ENCODE measurements at regions not wholly inside any gene's neighbourhood (a gene's known extent, or its start where the extent isn't known, plus 50 kb on each side); places are given as distances from the start of the nearest gene placed in this dataset.

GRCh38 chr10:130836344-130836743, 475.2 kb downstream of the TCERG1L start:
- Histone ChIP-seq H3K4me3 (ENCODE audit: low read depth, low read length, poor library complexity, severe bottlenecking) (no peak overlapping the region), H3K36me3 (ENCODE audit: insufficient read depth, low read length, poor library complexity, severe bottlenecking) (no peaks in the 10 kb centered on the region), H3K4me1 (ENCODE audit: insufficient read depth, low read length, poor library complexity, severe bottlenecking) (no peaks in the 10 kb centered on the region), H3K27me3 (replicated peaks; ENCODE audit: insufficient read depth, low read depth, low read length, poor library complexity) (no peaks in the 10 kb centered on the region), H3K9me3 (ENCODE audit: low read depth, low read length, poor library complexity, severe bottlenecking) (no peaks in the 10 kb centered on the region), H3K27ac (ENCODE audit: low read depth, low read length, poor library complexity, severe bottlenecking) (no peak overlapping the region)
- ChIA-PET POLR2A (ENCODE audit: low non-redundant PET) (no interaction called here), CTCF (no interaction called here)
- intact Hi-C loops (cut with micrococcal nuclease; ENCODE audit: unreplicated experiment) = no loop called here
- no TSS peak for BruUV-seq (replicated peaks)
- TF ChIP-seq EZH2 (IDR thresholded peaks at IDR 0.05; ENCODE audit: borderline replicate concordance, low read depth, low read length, poor library complexity, severe bottlenecking) (no peak), CTCF (conservative IDR thresholded peaks at IDR 0.05; ENCODE audit: low read depth, low read length) (no peak)
- no peak for DNase-seq (ENCODE audit: low spot score)

- POLR2A ChIA-PET (ENCODE audit: low non-redundant PET) = no interaction called here
- Histone ChIP-seq H3K27ac (ENCODE audit: low read depth, low read length, poor library complexity, severe bottlenecking) (no peak overlapping the region), H3K27me3 (replicated peaks; ENCODE audit: insufficient read depth, low read depth, low read length, poor library complexity) (no peaks in the 10 kb centered on the region), H3K4me3 (ENCODE audit: low read depth, low read length, poor library complexity, severe bottlenecking) (no peak overlapping the region), H3K9me3 (ENCODE audit: low read depth, low read length, poor library complexity, severe bottlenecking) (no peaks in the 10 kb centered on the region), H3K36me3 (ENCODE audit: insufficient read depth, low read length, poor library complexity, severe bottlenecking) (no peaks in the 10 kb centered on the region), H3K4me1 (ENCODE audit: insufficient read depth, low read length, poor library complexity, severe bottlenecking) (no peaks in the 10 kb centered on the region)
- CTCF ChIA-PET = no interaction called here
- intact Hi-C loops (cut with micrococcal nuclease; ENCODE audit: unreplicated experiment) = no loop called here
- no peak for DNase-seq (ENCODE audit: low spot score)
- TF ChIP-seq EZH2 (IDR thresholded peaks at IDR 0.05; ENCODE audit: borderline replicate concordance, low read depth, low read length, poor library complexity, severe bottlenecking) (no peak), CTCF (conservative IDR thresholded peaks at IDR 0.05; ENCODE audit: low read depth, low read length) (no peak)
- BruUV-seq (replicated peaks) = no TSS peak
These were observed 468.4 kb downstream of the TCERG1L start for GRCh38 chr10:130843051-130843653.

DNA sequence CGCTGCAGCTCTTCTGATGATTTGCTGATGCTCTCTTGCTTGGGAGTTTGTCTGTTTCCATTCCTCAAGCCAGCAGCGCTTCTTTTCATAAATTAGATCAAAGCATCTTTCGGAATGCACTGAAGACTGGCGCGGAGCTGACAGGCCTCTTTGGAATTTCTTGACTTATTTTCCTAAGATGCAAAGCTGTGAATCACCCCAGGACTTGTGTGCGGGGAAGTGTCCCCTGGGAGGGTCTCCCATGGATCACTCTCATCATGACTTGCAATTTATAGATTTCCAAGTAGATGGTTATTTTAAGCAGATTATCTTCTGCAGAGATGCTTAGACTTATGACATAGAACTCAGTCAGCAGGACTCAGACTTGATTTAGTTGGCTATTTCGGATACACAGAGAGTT, 467.2 kb downstream of the TCERG1L start:
- Histone ChIP-seq H3K27ac (ENCODE audit: low read depth, low read length, poor library complexity, severe bottlenecking) (no peak overlapping the region), H3K36me3 (ENCODE audit: insufficient read depth, low read length, poor library complexity, severe bottlenecking) (no peaks in the 10 kb centered on the region), H3K4me3 (ENCODE audit: low read depth, low read length, poor library complexity, severe bottlenecking) (no peak overlapping the region), H3K4me1 (ENCODE audit: insufficient read depth, low read length, poor library complexity, severe bottlenecking) (no peaks in the 10 kb centered on the region), H3K9me3 (ENCODE audit: low read depth, low read length, poor library complexity, severe bottlenecking) (no peaks in the 10 kb centered on the region), H3K27me3 (replicated peaks; ENCODE audit: insufficient read depth, low read depth, low read length, poor library complexity) (no peaks in the 10 kb centered on the region)
- no TSS peak for BruUV-seq (replicated peaks)
- POLR2A ChIA-PET (ENCODE audit: low non-redundant PET) = no interaction called here
- DNase-seq (ENCODE audit: low spot score) = peak; percentile 12
- TF ChIP-seq CTCF (conservative IDR thresholded peaks at IDR 0.05; ENCODE audit: low read depth, low read length) (no peak), EZH2 (IDR thresholded peaks at IDR 0.05; ENCODE audit: borderline replicate concordance, low read depth, low read length, poor library complexity, severe bottlenecking) (no peak)
- CTCF ChIA-PET = no interaction called here
- intact Hi-C loops (cut with micrococcal nuclease; ENCODE audit: unreplicated experiment) = no loop called here

All from A673 (cell line).